ENCODE measurements at regions not wholly inside any gene's neighbourhood (a gene's known extent, or its start where the extent isn't known, plus 50 kb on each side); places are given as distances from the start of the nearest gene placed in this dataset.

DNA sequence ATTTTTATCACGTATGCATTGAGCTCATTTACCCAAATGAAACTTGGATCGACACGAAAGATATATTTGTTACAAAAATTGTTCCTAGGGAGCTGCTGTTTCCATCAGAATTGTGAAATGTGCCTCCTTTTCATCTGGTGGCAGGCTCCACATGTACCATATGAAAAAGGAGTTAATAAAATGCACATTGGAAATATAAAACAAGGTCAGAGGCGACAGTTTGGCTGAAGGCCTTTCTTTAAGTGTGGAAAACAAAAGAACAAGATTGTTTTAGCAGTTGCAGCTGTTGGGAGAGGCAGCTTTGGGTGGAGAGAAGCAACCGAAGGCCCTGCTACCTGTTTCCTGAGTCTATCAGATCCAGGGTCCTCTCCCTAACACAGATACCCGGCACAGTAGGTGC is 334.5 kb upstream of the NT5E start:
- H3K4me3 ChIP-seq (ENCODE audit: control extremely low read depth in 1 of 5, extremely low read depth in 1 of 5, insufficient read depth in 1 of 5, low read depth in 2 of 5, low read length in 4 of 5): no peak overlapping the region
- ATAC-seq (ENCODE audit: low read depth) (no peak), DNase-seq (no peak)
- no peaks in the 10 kb centered on the region for H3K27me3 ChIP-seq (replicated peaks in 1 of 4; ENCODE audit: control extremely low read depth in 1 of 4, control insufficient read depth in 3 of 4, insufficient read depth in 4 of 4, low read length in 3 of 4)
- Mint-ChIP-seq H3K27ac (no peak overlapping the region), H3K27me3 (no peaks in the 10 kb centered on the region), H3K9me3 (ENCODE audit: insufficient read depth) (no peaks in the 10 kb centered on the region), H3K4me1 (no peaks in the 10 kb centered on the region), H3K4me3 (no peak overlapping the region)
- no peak overlapping the region for H3K4me2 ChIP-seq (replicated peaks; ENCODE audit: low read depth, low read length, poor library complexity, severe bottlenecking)
- no peak overlapping the region for H2AFZ ChIP-seq (ENCODE audit: insufficient read depth, low read depth, low read length, poor library complexity, severe bottlenecking)
- no peaks in the 10 kb centered on the region for H3K36me3 ChIP-seq (replicated peaks in 1 of 2; ENCODE audit: control extremely low read depth in 1 of 2, control insufficient read depth in 1 of 2, extremely low read depth in 1 of 2, insufficient read depth in 2 of 2, low read length in 1 of 2)
- no peak overlapping the region for H3K27ac ChIP-seq (ENCODE audit: low read length in 2 of 2)
- TF ChIP-seq EZH2 (IDR thresholded peaks at IDR 0.05; ENCODE audit: borderline replicate concordance, insufficient read depth, low read depth, low read length, poor library complexity, severe bottlenecking): no peak
- TF ChIP-seq CTCF (IDR thresholded peaks at IDR 0.05): no peak
- intact Hi-C loops (cut with micrococcal nuclease): no loop called here
- peaks cover 0 to 3% (median 0%) of the 10 kb centered on the region in 3 donors for H3K9me3 ChIP-seq (ENCODE audit: control extremely low read depth in 1 of 3, control insufficient read depth in 2 of 3, insufficient read depth in 1 of 3, low read length in 2 of 3)
- H3K79me2 ChIP-seq (ENCODE audit: control insufficient read depth, insufficient read depth, low read length): no peaks in the 10 kb centered on the region
- no CpG with 5 or more reads among the region's 6 CpGs for WGBS (ENCODE audit: insufficient coverage)
- H3K9ac ChIP-seq (ENCODE audit: low read length): no peak overlapping the region
- CTCF ChIA-PET: no interaction called here
- POLR2A ChIA-PET: no interaction called here
- no peaks in the 10 kb centered on the region for H4K20me1 ChIP-seq (ENCODE audit: control insufficient read depth, insufficient read depth, low read length, poor library complexity, severe bottlenecking)
- no peaks in the 10 kb centered on the region for H3K4me1 ChIP-seq (ENCODE audit: control insufficient read depth in 2 of 2, insufficient read depth in 2 of 2, low read length in 2 of 2)

DNA sequence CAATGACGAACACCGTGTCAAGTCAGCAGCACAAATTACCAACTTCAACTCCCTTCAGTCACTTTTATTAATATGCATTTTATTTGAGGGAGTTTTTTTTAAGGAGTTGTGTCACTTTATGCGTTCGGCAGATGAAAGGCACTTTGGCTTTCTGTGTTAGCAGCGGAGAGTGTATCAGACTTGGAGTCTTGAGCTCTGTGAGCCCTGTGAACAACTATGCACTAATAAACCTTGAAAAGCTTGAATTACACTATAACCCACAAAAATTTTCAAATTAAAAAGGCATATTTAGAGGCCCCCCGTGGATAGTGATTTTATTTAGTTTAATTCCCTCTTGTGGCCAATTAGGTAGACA is 335.3 kb upstream of the NT5E start:
- H4K20me1 ChIP-seq (ENCODE audit: control insufficient read depth, insufficient read depth, low read length, poor library complexity, severe bottlenecking): no peaks in the 10 kb centered on the region
- 100% methylated on average over 3 of the region's 6 CpGs for WGBS (ENCODE audit: insufficient coverage)
- no peak overlapping the region for H3K4me2 ChIP-seq (replicated peaks; ENCODE audit: low read depth, low read length, poor library complexity, severe bottlenecking)
- H3K27me3 Mint-ChIP-seq: no peaks in the 10 kb centered on the region
- H3K27ac Mint-ChIP-seq: no peak overlapping the region
- H3K4me3 Mint-ChIP-seq: no peak overlapping the region
- ChIA-PET CTCF (no interaction called here), POLR2A (no interaction called here)
- no peak for ATAC-seq (ENCODE audit: low read depth)
- no peaks in the 10 kb centered on the region for H3K79me2 ChIP-seq (ENCODE audit: control insufficient read depth, insufficient read depth, low read length)
- TF ChIP-seq CTCF (IDR thresholded peaks at IDR 0.05): no peak
- TF ChIP-seq EZH2 (IDR thresholded peaks at IDR 0.05; ENCODE audit: borderline replicate concordance, insufficient read depth, low read depth, low read length, poor library complexity, severe bottlenecking): no peak
- no peaks in the 10 kb centered on the region for H3K4me1 Mint-ChIP-seq
- H3K4me1 ChIP-seq (ENCODE audit: control insufficient read depth in 2 of 2, insufficient read depth in 2 of 2, low read length in 2 of 2): no peaks in the 10 kb centered on the region
- intact Hi-C loops (cut with micrococcal nuclease): no loop called here
- peaks cover 0 to 3% (median 0%) of the 10 kb centered on the region in 3 donors for H3K9me3 ChIP-seq (ENCODE audit: control extremely low read depth in 1 of 3, control insufficient read depth in 2 of 3, insufficient read depth in 1 of 3, low read length in 2 of 3)
- no peak for DNase-seq
- H3K9ac ChIP-seq (ENCODE audit: low read length): no peak overlapping the region
- H3K36me3 ChIP-seq (replicated peaks in 1 of 2; ENCODE audit: control extremely low read depth in 1 of 2, control insufficient read depth in 1 of 2, extremely low read depth in 1 of 2, insufficient read depth in 2 of 2, low read length in 1 of 2): no peaks in the 10 kb centered on the region
- H3K27me3 ChIP-seq (replicated peaks in 1 of 4; ENCODE audit: control extremely low read depth in 1 of 4, control insufficient read depth in 3 of 4, insufficient read depth in 4 of 4, low read length in 3 of 4): no peaks in the 10 kb centered on the region
- H3K4me3 ChIP-seq (ENCODE audit: control extremely low read depth in 1 of 5, extremely low read depth in 1 of 5, insufficient read depth in 1 of 5, low read depth in 2 of 5, low read length in 4 of 5): no peak overlapping the region
- H3K27ac ChIP-seq (ENCODE audit: low read length in 2 of 2): no peak overlapping the region
- H3K9me3 Mint-ChIP-seq (ENCODE audit: insufficient read depth): no peaks in the 10 kb centered on the region
- H2AFZ ChIP-seq (ENCODE audit: insufficient read depth, low read depth, low read length, poor library complexity, severe bottlenecking): no peak overlapping the region

Measured in B cell (primary cell).